OCI-LY3 (cell line): ENCODE measurements at regions not wholly inside any gene's neighbourhood (a gene's known extent, or its start where the extent isn't known, plus 50 kb on each side); places are given as distances from the start of the nearest gene placed in this dataset.

Source experiments
- H2AFZ ChIP-seq: fragments of 200-600, 300-600 bp; shearing (Covaris generic); 2 replicates; pipeline ENCODE4 v1.6.0; 2014; ENCODE audit warnings: antibody characterized with exemption, low read depth, low read length
- H3K27ac ChIP-seq: fragments of 200-600, 300-600 bp; sonication (generic); 2 replicates; pipeline ENCODE4 v1.5.1; 2014; ENCODE audit warnings: mild to moderate bottlenecking, low read length, moderate library complexity, mixed read lengths
- H3K27me3 ChIP-seq: fragments of 200-600, 300-600 bp; sonication (generic); 2 replicates; pipeline ENCODE4 v1.6.1; 2014; ENCODE audit warnings: low read depth, low read length, mixed read lengths
- H3K36me3 ChIP-seq: fragments of 200-600, 300-600 bp; sonication (generic); replicated peaks from 2 replicates; pipeline ENCODE3; 2014; ENCODE audit warnings: low read depth, low read length, mixed read lengths
- H3K4me1 ChIP-seq: fragments of 300-600, 200-600 bp; sonication (generic); 2 replicates; pipeline ENCODE4 v1.6.1; 2014; ENCODE audit warnings: low read length, mixed read lengths
- H3K4me2 ChIP-seq: fragments of 200-600, 300-600 bp; sonication (generic); 2 replicates; pipeline ENCODE4 v1.6.1; 2014; ENCODE audit warnings: low read length, mixed read lengths
- H3K4me3 ChIP-seq: fragments of 300-600, 200-600 bp; sonication (generic); 2 replicates; pipeline ENCODE4 v1.5.1; 2014; ENCODE audit warnings: antibody characterized with exemption, mild to moderate bottlenecking, low read length, moderate library complexity
- H3K79me2 ChIP-seq: fragments of 300-600, 200-600 bp; shearing (Covaris generic); 2 replicates; pipeline ENCODE4 v1.6.1; 2014; ENCODE audit warnings: mild to moderate bottlenecking, low read length, mixed read lengths
- H3K9ac ChIP-seq: fragments of 300-600, 200-600 bp; shearing (Covaris generic); 2 replicates; pipeline ENCODE4 v1.6.0; 2014; ENCODE audit warnings: mild to moderate bottlenecking, low read length, moderate library complexity
- H3K9me3 ChIP-seq: fragments of 200-600, 300-600 bp; shearing (Covaris generic); 2 replicates; pipeline ENCODE4 v1.6.1; 2014; ENCODE audit warnings: low read length, mixed read lengths; ENCODE audit not compliant: insufficient read depth
- H4K20me1 ChIP-seq: fragments of 200-600, 300-600 bp; sonication (generic); 2 replicates; pipeline ENCODE4 v1.6.1; 2016; ENCODE audit warnings: low read length, mixed read lengths; ENCODE audit not compliant: insufficient read depth
- EZH2phosphoT487 ChIP-seq: fragments of 200-600 bp; shearing (Covaris generic); IDR thresholded peaks from 2 replicates; pipeline ENCODE4 v1.6.1; 2018; ENCODE audit warnings: antibody characterized with exemption, mixed run types, low read depth
- TF ChIP-seq, protein P1 (sequence below): fragments of 200-600, 300-600 bp; sonication (generic); IDR thresholded peaks from 2 replicates; pipeline ENCODE4 v1.5.1; 2014; ENCODE audit warnings: antibody characterized with exemption, low read length, low read depth

GRCh38 chr16:61005952-61006351 is 1030.3 kb downstream of the CDH8 start:
- Histone ChIP-seq H3K36me3 (no peaks in the 10 kb centered on the region), H3K9ac (no peak overlapping the region), H4K20me1 (no peaks in the 10 kb centered on the region), H3K27me3 (no peaks in the 10 kb centered on the region), H2AFZ (no peak overlapping the region), H3K79me2 (no peaks in the 10 kb centered on the region), H3K4me1 (no peaks in the 10 kb centered on the region), H3K9me3 (no peaks in the 10 kb centered on the region), H3K4me2 (no peak overlapping the region), H3K4me3 (no peak overlapping the region), H3K27ac (no peak overlapping the region)
- TF ChIP-seq, protein P1, sequence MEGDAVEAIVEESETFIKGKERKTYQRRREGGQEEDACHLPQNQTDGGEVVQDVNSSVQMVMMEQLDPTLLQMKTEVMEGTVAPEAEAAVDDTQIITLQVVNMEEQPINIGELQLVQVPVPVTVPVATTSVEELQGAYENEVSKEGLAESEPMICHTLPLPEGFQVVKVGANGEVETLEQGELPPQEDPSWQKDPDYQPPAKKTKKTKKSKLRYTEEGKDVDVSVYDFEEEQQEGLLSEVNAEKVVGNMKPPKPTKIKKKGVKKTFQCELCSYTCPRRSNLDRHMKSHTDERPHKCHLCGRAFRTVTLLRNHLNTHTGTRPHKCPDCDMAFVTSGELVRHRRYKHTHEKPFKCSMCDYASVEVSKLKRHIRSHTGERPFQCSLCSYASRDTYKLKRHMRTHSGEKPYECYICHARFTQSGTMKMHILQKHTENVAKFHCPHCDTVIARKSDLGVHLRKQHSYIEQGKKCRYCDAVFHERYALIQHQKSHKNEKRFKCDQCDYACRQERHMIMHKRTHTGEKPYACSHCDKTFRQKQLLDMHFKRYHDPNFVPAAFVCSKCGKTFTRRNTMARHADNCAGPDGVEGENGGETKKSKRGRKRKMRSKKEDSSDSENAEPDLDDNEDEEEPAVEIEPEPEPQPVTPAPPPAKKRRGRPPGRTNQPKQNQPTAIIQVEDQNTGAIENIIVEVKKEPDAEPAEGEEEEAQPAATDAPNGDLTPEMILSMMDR = no peak
- TF ChIP-seq EZH2phosphoT487 = no peak

DNA sequence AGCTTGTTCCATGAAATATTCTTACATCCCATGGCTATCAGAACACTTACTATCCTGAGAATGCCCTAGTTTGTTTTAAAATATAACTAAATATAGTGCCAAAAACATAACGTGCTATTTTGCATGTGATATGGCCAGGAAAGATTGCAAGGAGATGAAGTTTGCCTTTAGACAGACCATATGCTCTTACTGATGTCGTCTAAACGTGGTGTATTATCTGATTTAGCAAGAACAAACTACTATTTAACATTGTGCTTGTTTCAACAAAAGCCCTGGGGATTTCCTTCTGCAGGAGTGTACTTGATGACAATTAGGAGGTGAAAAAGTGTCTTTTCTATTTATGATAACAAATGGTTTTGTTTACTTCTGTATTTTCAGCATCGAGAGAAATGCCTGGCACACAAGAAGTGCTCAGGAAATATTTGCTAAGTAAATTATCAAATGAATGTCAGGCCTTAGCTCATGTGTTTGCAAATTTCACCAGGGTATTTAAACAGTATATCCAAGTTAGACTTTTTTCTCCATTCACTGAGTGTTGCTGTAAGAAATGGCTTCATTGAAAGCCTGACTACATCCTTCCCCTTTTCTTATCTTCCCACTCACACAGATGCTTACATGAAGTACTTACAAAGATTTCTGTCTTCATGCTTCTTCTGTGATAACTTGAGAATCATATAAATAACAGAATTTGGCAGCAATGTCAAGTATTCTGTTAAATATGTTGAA is 1033.6 kb downstream of the CDH8 start:
- Histone ChIP-seq H4K20me1 (no peaks in the 10 kb centered on the region), H2AFZ (no peak overlapping the region), H3K9ac (no peak overlapping the region), H3K27ac (no peak overlapping the region), H3K79me2 (no peaks in the 10 kb centered on the region), H3K9me3 (no peaks in the 10 kb centered on the region), H3K36me3 (no peaks in the 10 kb centered on the region), H3K4me2 (no peak overlapping the region), H3K4me1 (no peaks in the 10 kb centered on the region), H3K4me3 (no peak overlapping the region), H3K27me3 (no peaks in the 10 kb centered on the region)
- no peak for TF ChIP-seq EZH2phosphoT487
- TF ChIP-seq, protein P1 = no peak

GRCh38 chr16:60991886-60992285 is 1044.4 kb downstream of the CDH8 start:
- Histone ChIP-seq H3K79me2 (no peaks in the 10 kb centered on the region), H2AFZ (no peak overlapping the region), H3K27ac (no peak overlapping the region), H3K9me3 (no peaks in the 10 kb centered on the region), H3K9ac (no peak overlapping the region), H3K4me3 (no peak overlapping the region), H4K20me1 (no peaks in the 10 kb centered on the region), H3K27me3 (no peaks in the 10 kb centered on the region), H3K36me3 (no peaks in the 10 kb centered on the region), H3K4me2 (no peak overlapping the region), H3K4me1 (no peaks in the 10 kb centered on the region)
- TF ChIP-seq, protein P1 = no peak
- TF ChIP-seq EZH2phosphoT487 = no peak

- no peak overlapping the region for H3K27ac ChIP-seq
Observed at GRCh38 chr16:60989592-60989991, 1046.6 kb downstream of the CDH8 start.

More at GRCh38 chr16:60989592-60989991, 1046.6 kb downstream of the CDH8 start:
- Histone ChIP-seq H3K79me2 (no peaks in the 10 kb centered on the region), H3K36me3 (no peaks in the 10 kb centered on the region), H3K27me3 (no peaks in the 10 kb centered on the region), H3K9me3 (no peaks in the 10 kb centered on the region), H2AFZ (no peak overlapping the region), H3K9ac (no peak overlapping the region), H3K4me1 (no peaks in the 10 kb centered on the region), H4K20me1 (no peaks in the 10 kb centered on the region), H3K4me3 (no peak overlapping the region), H3K4me2 (no peak overlapping the region)
- no peak for TF ChIP-seq EZH2phosphoT487
- TF ChIP-seq, protein P1 = no peak
